A673 (cell line): ENCODE measurements at regions not wholly inside any gene's neighbourhood (a gene's known extent, or its start where the extent isn't known, plus 50 kb on each side); places are given as distances from the start of the nearest gene placed in this dataset.

Experiments used
- CTCF ChIP-seq: fragments of 300-800, 200-600 bp; sonication (generic); conservative IDR thresholded peaks from 2 replicates; pipeline ENCODE4 v1.5.1; 2017; ENCODE audit warnings: low read depth, mild to moderate bottlenecking, antibody characterized with exemption, low read length, moderate library complexity, mixed read lengths
- EZH2 ChIP-seq: fragments of 200-600 bp; sonication (generic); IDR thresholded peaks from 2 replicates; pipeline ENCODE4 v1.6.1; 2017; ENCODE audit warnings: borderline replicate concordance, low read depth, mild to moderate bottlenecking, mixed read lengths, antibody characterized with exemption, low read length; ENCODE audit not compliant: poor library complexity, severe bottlenecking

GRCh38 chr13:103431856-103432255, 365.6 kb upstream of the SLC10A2 start:
- no peak for TF ChIP-seq CTCF
- TF ChIP-seq EZH2, result no peak
